DOHH2 (cell line): ENCODE measurements at regions not wholly inside any gene's neighbourhood (a gene's known extent, or its start where the extent isn't known, plus 50 kb on each side); places are given as distances from the start of the nearest gene placed in this dataset.

Experiments used
- H3F3A ChIP-seq: fragments of 200-600 bp; sonication (generic), shearing (Covaris generic); 2 replicates; pipeline ENCODE4 v1.6.0; 2016; ENCODE audit warnings: antibody characterized with exemption, mild to moderate bottlenecking; ENCODE audit not compliant: control insufficient read depth, insufficient read depth
- H3K27ac ChIP-seq: fragments of 200-600 bp; sonication (generic); 2 replicates; pipeline ENCODE4 v1.5.1; 2014; ENCODE audit warnings: low read depth, mild to moderate bottlenecking, low read length, moderate library complexity
- H3K27me3 ChIP-seq: fragments of 200-600 bp; sonication (generic); 2 replicates; pipeline ENCODE4 v1.6.1; 2014; ENCODE audit warnings: mild to moderate bottlenecking, low read length, mixed read lengths; ENCODE audit not compliant: control insufficient read depth
- H3K36me3 ChIP-seq: fragments of 200-600 bp; sonication (generic); 2 replicates; pipeline ENCODE4 v1.6.1; 2014; ENCODE audit warnings: mild to moderate bottlenecking, low read length, moderate library complexity, mixed read lengths; ENCODE audit not compliant: control insufficient read depth
- H3K4me1 ChIP-seq: fragments of 200-600 bp; sonication (generic); 2 replicates; pipeline ENCODE4 v1.6.1; 2014; ENCODE audit warnings: mild to moderate bottlenecking, low read length, mixed read lengths; ENCODE audit not compliant: control insufficient read depth
- H3K4me2 ChIP-seq: fragments of 200-600 bp; sonication (generic); 2 replicates; pipeline ENCODE4 v1.6.0; 2014; ENCODE audit warnings: mild to moderate bottlenecking, low read length, moderate library complexity
- H3K4me3 ChIP-seq: fragments of 200-600 bp; sonication (generic); 2 replicates; pipeline ENCODE4 v1.5.1; 2014; ENCODE audit warnings: mild to moderate bottlenecking, low read length, mixed read lengths
- H3K79me2 ChIP-seq: fragments of 200-600 bp; sonication (generic); 2 replicates; pipeline ENCODE4 v1.6.1; 2014; ENCODE audit warnings: mild to moderate bottlenecking, low read length, mixed read lengths; ENCODE audit not compliant: control insufficient read depth
- H3K9me2 ChIP-seq: fragments of 200-600 bp; sonication (generic); replicated peaks from 2 replicates; pipeline ENCODE4 v1.6.1; 2014; ENCODE audit warnings: mild to moderate bottlenecking, low read length, mixed read lengths; ENCODE audit not compliant: control insufficient read depth
- H3K9me3 ChIP-seq: fragments of 200-600 bp; sonication (generic); 2 replicates; pipeline ENCODE4 v1.6.1; 2014; ENCODE audit warnings: antibody characterized with exemption, low read length, mixed read lengths; ENCODE audit not compliant: control insufficient read depth, insufficient read depth
- H4K20me1 ChIP-seq: fragments of 200-600 bp; sonication (generic); 2 replicates; pipeline ENCODE4 v1.6.0; 2014; ENCODE audit warnings: low read depth, mild to moderate bottlenecking, antibody characterized with exemption, low read length, moderate library complexity; ENCODE audit not compliant: control insufficient read depth, insufficient read depth
- CTCF ChIP-seq: fragments of 200-600 bp; sonication (generic); IDR thresholded peaks from one replicate; pipeline ENCODE4 v1.5.1; 2014; ENCODE audit warnings: antibody characterized with exemption, mild to moderate bottlenecking, low read depth, low read length; ENCODE audit not compliant: poor library complexity, severe bottlenecking
- EZH2phosphoT487 ChIP-seq: fragments of 200-600 bp; sonication (generic); IDR thresholded peaks from 2 replicates; pipeline ENCODE4 v1.6.1; 2017; ENCODE audit warnings: borderline replicate concordance, mild to moderate bottlenecking, antibody characterized with exemption, low read length, moderate library complexity, mixed read lengths

- no peaks in the 10 kb centered on the region for H3F3A ChIP-seq
- TF ChIP-seq EZH2phosphoT487 (no peak), CTCF (no peak)
- H3K4me2 ChIP-seq: no peak overlapping the region
- H4K20me1 ChIP-seq: no peaks in the 10 kb centered on the region
- no peak overlapping the region for H3K4me3 ChIP-seq
- H3K4me1 ChIP-seq: no peaks in the 10 kb centered on the region
- H3K9me2 ChIP-seq: no peaks in the 10 kb centered on the region
- H3K79me2 ChIP-seq: no peaks in the 10 kb centered on the region
- H3K36me3 ChIP-seq: no peaks in the 10 kb centered on the region
- no peaks in the 10 kb centered on the region for H3K9me3 ChIP-seq
- H3K27me3 ChIP-seq: no peaks in the 10 kb centered on the region
- H3K27ac ChIP-seq: no peak overlapping the region
Measured at GRCh38 chr1:72601035-72601674, 318.8 kb upstream of the NEGR1 start.

- Histone ChIP-seq H3K9me2 (no peaks in the 10 kb centered on the region), H3K4me2 (no peak overlapping the region), H3K27me3 (no peaks in the 10 kb centered on the region), H3K79me2 (no peaks in the 10 kb centered on the region), H3K4me1 (no peaks in the 10 kb centered on the region), H3F3A (no peaks in the 10 kb centered on the region), H3K9me3 (no peaks in the 10 kb centered on the region), H4K20me1 (no peaks in the 10 kb centered on the region), H3K36me3 (no peaks in the 10 kb centered on the region), H3K4me3 (no peak overlapping the region), H3K27ac (no peak overlapping the region)
- TF ChIP-seq CTCF (no peak), EZH2phosphoT487 (no peak)
Measured at GRCh38 chr1:72586023-72586685, 303.8 kb upstream of the NEGR1 start.

- Histone ChIP-seq H3K4me2 (no peak overlapping the region), H3F3A (no peaks in the 10 kb centered on the region), H3K27ac (no peak overlapping the region), H3K9me3 (no peaks in the 10 kb centered on the region), H3K4me3 (no peak overlapping the region), H3K9me2 (no peaks in the 10 kb centered on the region), H3K4me1 (no peaks in the 10 kb centered on the region), H3K36me3 (no peaks in the 10 kb centered on the region), H3K27me3 (no peaks in the 10 kb centered on the region), H3K79me2 (no peaks in the 10 kb centered on the region), H4K20me1 (no peaks in the 10 kb centered on the region)
- TF ChIP-seq CTCF: no peak
- no peak for TF ChIP-seq EZH2phosphoT487
Measured at GRCh38 chr1:72579629-72580028, 297.3 kb upstream of the NEGR1 start.
